Panc1 (cell line): ENCODE measurements at regions not wholly inside any gene's neighbourhood (a gene's known extent, or its start where the extent isn't known, plus 50 kb on each side); places are given as distances from the start of the nearest gene placed in this dataset.

ENCODE experiments used
- ATAC-seq: fragments of 200-7000 bp; cut with Tn5 transposase; 2 replicates; pipeline ENCODE4 v1.9.1; 2020; ENCODE audit warnings: mild to moderate bottlenecking, moderate library complexity
- BruUV-seq: library from RNA; stranded (reverse); fragments of 400-500 nt; replicated peaks from 2 replicates; lab custom pipeline; 2021; lab: Mats Ljungman, UMichigan
- CTCF ChIA-PET: fragments of 300-600 bp; sonication (Branson Sonifier 250); formaldehyde crosslinking; loops from one replicate; lab custom pipeline; 2022; ENCODE audit warnings: antibody characterized with exemption; lab: Charles Lee
- POLR2A ChIA-PET: fragments of 300-600 bp; sonication (Branson Sonifier 250); formaldehyde crosslinking; loops from one replicate; lab custom pipeline; 2022; ENCODE audit warnings: antibody characterized with exemption; lab: Charles Lee
- DNase-seq: peaks from one replicate; pipeline ENCODE4 v3.0.0-alpha.2; 2010; ENCODE audit warnings: low read depth, low spot score
- H3K27ac ChIP-seq: 2 replicates; pipeline ENCODE4 v1.5.1; 2011; ENCODE audit warnings: mild to moderate bottlenecking, low read length, inconsistent platforms
- H3K27me3 ChIP-seq: fragments of 200-500 bp; sonication (Bioruptor generic); 2 replicates; pipeline ENCODE4 v1.6.0; 2014; ENCODE audit warnings: low read length, inconsistent platforms; ENCODE audit not compliant: control insufficient read depth, insufficient read depth
- H3K36me3 ChIP-seq: fragments of 200-500 bp; sonication (Bioruptor generic); 2 replicates; pipeline ENCODE4 v1.5.1; 2014; ENCODE audit warnings: inconsistent platforms, mild to moderate bottlenecking, low read length, moderate library complexity; ENCODE audit not compliant: control insufficient read depth, insufficient read depth
- H3K4me1 ChIP-seq: 2 replicates; pipeline ENCODE4 v1.5.1; 2011; ENCODE audit warnings: inconsistent platforms, mild to moderate bottlenecking, low read length, moderate library complexity; ENCODE audit not compliant: control insufficient read depth, insufficient read depth
- H3K4me3 ChIP-seq, 2 experiments: 2 replicates each; pipeline ENCODE4 v1.5.1; 2011 to 2012; ENCODE audit warnings: low read depth in 2 of 2, low read length in 2 of 2, mild to moderate bottlenecking in 2 of 2, inconsistent platforms in 1 of 2, moderate library complexity in 1 of 2
- H3K9me3 ChIP-seq: fragments of 200-500 bp; sonication (Bioruptor generic); 2 replicates; pipeline ENCODE4 v1.5.1; 2014; ENCODE audit warnings: low read depth, mild to moderate bottlenecking, inconsistent platforms, low read length, moderate library complexity; ENCODE audit not compliant: control insufficient read depth, insufficient read depth
- CTCF ChIP-seq: fragments of 450-650 bp; IDR thresholded peaks from 2 replicates; pipeline ENCODE4 v1.5.1; 2017; ENCODE audit warnings: mild to moderate bottlenecking
- POLR2AphosphoS5 ChIP-seq: IDR thresholded peaks from 2 replicates; pipeline ENCODE4 v1.6.1; 2012; ENCODE audit warnings: mild to moderate bottlenecking, low read depth, low read length, moderate library complexity
- SIN3A ChIP-seq: IDR thresholded peaks from 2 replicates; pipeline ENCODE4 v1.6.1; 2012; ENCODE audit warnings: low read depth, mild to moderate bottlenecking, low read length, moderate library complexity, borderline replicate concordance; ENCODE audit not compliant: insufficient read depth
- TCF7L2 ChIP-seq: IDR thresholded peaks from 2 replicates; pipeline ENCODE4 v1.6.1; 2011; ENCODE audit warnings: mild to moderate bottlenecking, low read depth, low read length, inconsistent platforms
- in situ Hi-C: cut with HindIII; loops from 2 replicates; pipeline ENCODE4 v1.10.0; 2016; ENCODE audit warnings: low sequenced_read_pairs, low pct_unique_long_range_greater_than_20kb
- intact Hi-C: fragments of 100-400 bp; cut with micrococcal nuclease; formaldehyde crosslinking; loops from one replicate; pipeline ENCODE4 v1.10.0; 2022; ENCODE audit not compliant: unreplicated experiment
- TF ChIP-seq, protein P1 (sequence below), 2 experiments: IDR thresholded peaks; 2 replicates each; pipeline ENCODE4 v1.6.1; 2011 to 2012; ENCODE audit warnings: low read depth in 2 of 2, control low read depth in 1 of 2, low read length in 1 of 2, mild to moderate bottlenecking in 1 of 2, moderate library complexity in 1 of 2; ENCODE audit not compliant: insufficient read depth in 1 of 2

DNA sequence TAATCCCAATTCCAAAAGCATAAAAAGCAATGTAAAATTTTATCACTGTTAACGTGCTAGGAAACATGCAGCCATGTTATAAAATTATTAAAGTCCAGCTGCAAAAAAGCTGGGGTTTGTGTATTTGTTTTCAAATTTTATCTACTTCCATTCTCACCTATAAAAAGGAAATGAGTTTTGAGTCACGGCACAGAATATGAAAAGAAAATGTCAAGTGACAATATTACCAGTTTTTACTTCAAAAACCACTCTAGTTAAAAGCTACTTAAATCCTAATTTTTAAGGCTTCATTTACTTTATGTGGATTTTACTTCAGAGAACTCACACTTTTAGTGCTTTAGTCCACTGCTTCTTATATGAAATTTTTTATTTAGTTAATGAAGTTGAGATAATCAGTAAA, 72.7 kb upstream of the IFNE start:
- TF ChIP-seq POLR2AphosphoS5 (0 out of 2 replicates have a peak, but pooled peaks have one; percentile 10), TCF7L2 (no peak)
- ATAC-seq, result no peak
- intact Hi-C loops, result loop anchor here (5.0 to 10.0 kb wide), 2 partner anchors 32 to 50 kb away; no protein-coding TSS in a partner anchor
- Histone ChIP-seq H3K36me3 (peaks cover 10% of the 10 kb centered on the region), H3K4me3 (peak overlapping the region; percentile 74 to 76; a peak in 3 of 4 replicates), H3K27ac (peak overlapping the region; percentile 99), H3K9me3 (no peaks in the 10 kb centered on the region), H3K27me3 (no peaks in the 10 kb centered on the region), H3K4me1 (peaks cover 56% of the 10 kb centered on the region)
- ChIA-PET CTCF (no interaction called here), POLR2A (no interaction called here)
- no TSS peak for BruUV-seq
- in situ Hi-C loops, result loop anchor here (10.0 kb wide), 1 partner anchor 120 kb away; no protein-coding TSS in a partner anchor
- DNase-seq, result no peak

- H3K36me3 ChIP-seq, result peaks cover 10% of the 10 kb centered on the region
- ChIA-PET POLR2A (interaction anchor here (0.6 kb wide), 1 partner anchor 128 kb away, joined by 4 read pairs; no protein-coding TSS in a partner anchor), CTCF (no interaction called here)
- ATAC-seq (no peak), DNase-seq (no peak)
- H3K27me3 ChIP-seq, result no peaks in the 10 kb centered on the region
- peak overlapping the region; percentile 74 to 76 for H3K4me3 ChIP-seq
- intact Hi-C loops, result loop anchor here (10.0 kb wide), 1 partner anchor 51 kb away; no protein-coding TSS in a partner anchor
- peaks cover 49% of the 10 kb centered on the region for H3K4me1 ChIP-seq
- peak overlapping the region; percentile 99 for H3K27ac ChIP-seq
- in situ Hi-C loops, result loop anchor here (10.0 kb wide), 1 partner anchor 119 kb away; no protein-coding TSS in a partner anchor
- BruUV-seq, result no TSS peak
- TF ChIP-seq TCF7L2 (no peak), CTCF (no peak), SIN3A (no peak), POLR2AphosphoS5 (0 out of 2 replicates have a peak, but pooled peaks have one; percentile 40)
- no peaks in the 10 kb centered on the region for H3K9me3 ChIP-seq
These were observed 73.8 kb upstream of the IFNE start for GRCh38 chr9:21555911-21556310.

GRCh38 chr9:21556581-21557427, 74.7 kb upstream of the IFNE start:
- ChIA-PET POLR2A (interaction anchor here (0.6 to 1.5 kb wide), 2 partner anchors 22 to 23 kb away, joined by 3 read pairs; no protein-coding TSS in a partner anchor), CTCF (no interaction called here)
- Histone ChIP-seq H3K4me3 (peak overlapping the region; percentile 74 to 76; a peak in 3 of 4 replicates), H3K9me3 (no peaks in the 10 kb centered on the region), H3K36me3 (peaks cover 10% of the 10 kb centered on the region), H3K4me1 (peaks cover 49% of the 10 kb centered on the region), H3K27ac (peak overlapping the region; percentile 99), H3K27me3 (no peaks in the 10 kb centered on the region)
- ATAC-seq, result no peak
- in situ Hi-C loops (loop anchor here (10.0 kb wide), 1 partner anchor 118 kb away; no protein-coding TSS in a partner anchor), intact Hi-C loops (loop anchor here (10.0 kb wide), 1 partner anchor 52 kb away; no protein-coding TSS in a partner anchor)
- TSS peak; percentile 28 for BruUV-seq
- no peak for TF ChIP-seq CTCF
- TF ChIP-seq, protein P1, sequence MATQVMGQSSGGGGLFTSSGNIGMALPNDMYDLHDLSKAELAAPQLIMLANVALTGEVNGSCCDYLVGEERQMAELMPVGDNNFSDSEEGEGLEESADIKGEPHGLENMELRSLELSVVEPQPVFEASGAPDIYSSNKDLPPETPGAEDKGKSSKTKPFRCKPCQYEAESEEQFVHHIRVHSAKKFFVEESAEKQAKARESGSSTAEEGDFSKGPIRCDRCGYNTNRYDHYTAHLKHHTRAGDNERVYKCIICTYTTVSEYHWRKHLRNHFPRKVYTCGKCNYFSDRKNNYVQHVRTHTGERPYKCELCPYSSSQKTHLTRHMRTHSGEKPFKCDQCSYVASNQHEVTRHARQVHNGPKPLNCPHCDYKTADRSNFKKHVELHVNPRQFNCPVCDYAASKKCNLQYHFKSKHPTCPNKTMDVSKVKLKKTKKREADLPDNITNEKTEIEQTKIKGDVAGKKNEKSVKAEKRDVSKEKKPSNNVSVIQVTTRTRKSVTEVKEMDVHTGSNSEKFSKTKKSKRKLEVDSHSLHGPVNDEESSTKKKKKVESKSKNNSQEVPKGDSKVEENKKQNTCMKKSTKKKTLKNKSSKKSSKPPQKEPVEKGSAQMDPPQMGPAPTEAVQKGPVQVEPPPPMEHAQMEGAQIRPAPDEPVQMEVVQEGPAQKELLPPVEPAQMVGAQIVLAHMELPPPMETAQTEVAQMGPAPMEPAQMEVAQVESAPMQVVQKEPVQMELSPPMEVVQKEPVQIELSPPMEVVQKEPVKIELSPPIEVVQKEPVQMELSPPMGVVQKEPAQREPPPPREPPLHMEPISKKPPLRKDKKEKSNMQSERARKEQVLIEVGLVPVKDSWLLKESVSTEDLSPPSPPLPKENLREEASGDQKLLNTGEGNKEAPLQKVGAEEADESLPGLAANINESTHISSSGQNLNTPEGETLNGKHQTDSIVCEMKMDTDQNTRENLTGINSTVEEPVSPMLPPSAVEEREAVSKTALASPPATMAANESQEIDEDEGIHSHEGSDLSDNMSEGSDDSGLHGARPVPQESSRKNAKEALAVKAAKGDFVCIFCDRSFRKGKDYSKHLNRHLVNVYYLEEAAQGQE (IDR thresholded peaks at IDR 0.05; ENCODE audit: insufficient read depth in 1 of 2, low read depth in 2 of 2, low read length in 1 of 2), result no peak
- no peak for TF ChIP-seq POLR2AphosphoS5
- TF ChIP-seq TCF7L2, result no peak
- no peak for TF ChIP-seq SIN3A
- no peak for DNase-seq
